Activated CD4-positive, alpha-beta T cell treated with anti-CD3 and anti-CD28 coated beads, Interleukin-2, amount 10 ng/mL, durations not matched to agents 24 days and 14 days (primary cell): ENCODE measurements at regions not wholly inside any gene's neighbourhood (a gene's known extent, or its start where the extent isn't known, plus 50 kb on each side); places are given as distances from the start of the nearest gene placed in this dataset.

Experiments
- DNase-seq: peaks from one replicate; pipeline ENCODE4 v3.0.0; 2022
- H3K27ac Mint-ChIP-seq: one replicate; pipeline ENCODE4 v1.8.0; 2022; ENCODE audit warnings: mild to moderate bottlenecking, mixed read lengths
- H3K27me3 Mint-ChIP-seq: one replicate; pipeline ENCODE4 v1.8.0; 2022; ENCODE audit warnings: mixed read lengths
- H3K36me3 Mint-ChIP-seq: one replicate; pipeline ENCODE4 v1.8.0; 2022; ENCODE audit warnings: low read depth, mild to moderate bottlenecking, mixed read lengths
- H3K4me1 Mint-ChIP-seq: one replicate; pipeline ENCODE4 v1.8.0; 2021; ENCODE audit warnings: mixed read lengths
- H3K4me3 Mint-ChIP-seq: one replicate; pipeline ENCODE4 v1.8.0; 2022; ENCODE audit warnings: mild to moderate bottlenecking, moderate library complexity, mixed read lengths
- H3K9me3 Mint-ChIP-seq: one replicate; pipeline ENCODE4 v1.8.0; 2021; ENCODE audit warnings: mixed read lengths
- intact Hi-C: fragments of 100-400 bp; cut with micrococcal nuclease; formaldehyde crosslinking; loops from one replicate; pipeline ENCODE4 v1.15.1; 2023

DNA sequence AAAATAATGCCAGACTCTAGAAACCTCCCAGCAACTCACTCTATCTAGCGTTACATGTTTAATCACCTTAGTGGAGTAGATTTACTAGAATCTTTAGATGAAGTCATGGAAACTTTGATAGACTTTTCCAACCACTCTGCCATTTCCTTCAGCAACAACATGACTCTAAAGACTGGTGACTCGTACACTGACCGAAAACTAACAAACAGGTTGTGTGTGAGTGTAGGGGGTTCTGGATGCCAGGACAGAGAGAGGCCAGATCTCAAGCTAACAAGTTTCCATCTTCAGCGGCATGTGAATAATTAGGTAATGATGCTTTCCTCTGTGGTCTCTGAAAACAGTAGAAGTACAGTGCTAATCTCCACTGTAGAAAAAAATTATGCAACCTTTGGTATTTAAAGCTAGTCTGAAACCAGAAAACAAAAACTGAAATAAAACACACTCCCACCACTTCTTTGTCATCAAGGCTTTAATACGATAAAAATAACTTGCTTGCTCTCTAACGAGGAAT lies 286.4 kb downstream of the PRDM5 start:
- H3K9me3 Mint-ChIP-seq = no peaks in the 10 kb centered on the region
- H3K27me3 Mint-ChIP-seq = no peaks in the 10 kb centered on the region
- intact Hi-C loops = no loop called here
- no peaks in the 10 kb centered on the region for H3K36me3 Mint-ChIP-seq
- DNase-seq = no peak
- no peak overlapping the region for H3K4me3 Mint-ChIP-seq
- H3K4me1 Mint-ChIP-seq = no peaks in the 10 kb centered on the region
- no peak overlapping the region for H3K27ac Mint-ChIP-seq

DNA sequence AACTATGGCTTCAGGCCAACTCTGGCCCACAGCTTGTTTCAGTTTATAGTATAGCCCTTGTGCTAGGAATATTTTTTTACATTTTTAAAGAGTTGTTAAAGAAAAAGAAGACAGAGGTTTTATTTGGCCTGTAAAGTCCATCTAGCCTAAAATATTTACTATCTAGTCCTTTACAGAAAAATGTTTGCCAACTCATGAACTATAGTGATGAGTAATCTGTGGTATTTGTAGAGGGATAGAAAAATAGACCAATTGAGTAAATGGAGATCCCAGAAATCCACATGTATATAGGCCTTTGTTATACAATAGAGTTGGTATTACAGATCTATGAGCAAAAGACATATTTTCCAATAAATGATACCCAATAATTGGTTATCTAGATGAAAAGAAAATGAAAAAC lies 288.7 kb downstream of the PRDM5 start:
- Mint-ChIP-seq H3K9me3 (no peaks in the 10 kb centered on the region), H3K27me3 (no peaks in the 10 kb centered on the region), H3K4me1 (no peaks in the 10 kb centered on the region), H3K4me3 (no peak overlapping the region), H3K27ac (no peak overlapping the region), H3K36me3 (no peaks in the 10 kb centered on the region)
- DNase-seq = no peak
- intact Hi-C loops = no loop called here

GRCh38 chr4:120630427-120630826 lies 292.1 kb downstream of the PRDM5 start:
- DNase-seq = no peak
- Mint-ChIP-seq H3K4me3 (no peak overlapping the region), H3K4me1 (no peaks in the 10 kb centered on the region), H3K27ac (no peak overlapping the region), H3K27me3 (no peaks in the 10 kb centered on the region), H3K36me3 (no peaks in the 10 kb centered on the region), H3K9me3 (peaks cover 4% of the 10 kb centered on the region)
- intact Hi-C loops = no loop called here

GRCh38 chr4:120629546-120630108 lies 292.9 kb downstream of the PRDM5 start:
- Mint-ChIP-seq H3K9me3 (peaks cover 4% of the 10 kb centered on the region), H3K4me1 (no peaks in the 10 kb centered on the region), H3K4me3 (no peak overlapping the region), H3K36me3 (no peaks in the 10 kb centered on the region), H3K27me3 (no peaks in the 10 kb centered on the region), H3K27ac (no peak overlapping the region)
- intact Hi-C loops = no loop called here
- DNase-seq = no peak

DNA sequence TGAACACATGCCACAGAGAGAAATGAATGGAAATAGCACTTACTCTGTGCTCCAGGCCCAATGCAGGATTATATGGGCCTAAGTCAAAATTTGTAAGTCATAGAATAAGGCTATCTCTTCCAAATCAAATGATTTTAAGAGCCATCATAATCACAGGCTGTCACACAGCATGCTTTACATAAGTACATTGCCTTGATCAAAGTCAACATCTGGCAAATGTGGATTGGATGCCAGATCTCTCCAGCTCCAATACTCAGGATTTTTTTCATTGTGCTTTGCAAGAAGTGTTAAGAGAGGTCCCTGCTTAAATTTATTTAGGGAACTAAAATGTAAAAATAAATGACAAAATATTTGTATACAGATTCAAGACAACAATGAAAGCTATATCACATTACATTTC lies 299.9 kb downstream of the PRDM5 start:
- no peak for DNase-seq
- H3K4me3 Mint-ChIP-seq = no peak overlapping the region
- peaks cover 4% of the 10 kb centered on the region for H3K9me3 Mint-ChIP-seq
- intact Hi-C loops = no loop called here
- H3K27me3 Mint-ChIP-seq = no peaks in the 10 kb centered on the region
- H3K36me3 Mint-ChIP-seq = no peaks in the 10 kb centered on the region
- no peak overlapping the region for H3K27ac Mint-ChIP-seq
- H3K4me1 Mint-ChIP-seq = no peaks in the 10 kb centered on the region

DNA sequence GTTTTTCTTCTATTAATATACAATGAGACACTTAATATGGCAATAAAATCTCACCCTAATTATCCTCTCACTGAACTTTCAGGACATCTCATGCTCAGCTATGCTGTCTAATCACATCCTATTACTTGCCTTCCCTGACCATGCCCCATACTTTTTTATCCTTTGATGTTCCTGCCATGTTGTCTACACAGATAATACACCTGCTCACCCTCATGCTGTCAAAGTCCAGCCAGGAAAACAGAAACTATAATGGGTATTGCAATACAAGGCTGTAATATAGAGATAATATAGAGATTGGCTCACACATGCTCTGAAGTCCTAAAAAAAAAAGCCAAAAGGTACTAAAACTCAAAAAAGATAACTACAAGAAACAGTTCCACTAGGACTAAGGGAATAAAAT lies 305.4 kb downstream of the PRDM5 start:
- no peaks in the 10 kb centered on the region for H3K36me3 Mint-ChIP-seq
- no peak for DNase-seq
- no peak overlapping the region for H3K4me3 Mint-ChIP-seq
- H3K4me1 Mint-ChIP-seq = no peaks in the 10 kb centered on the region
- no peaks in the 10 kb centered on the region for H3K27me3 Mint-ChIP-seq
- H3K9me3 Mint-ChIP-seq = no peaks in the 10 kb centered on the region
- no peak overlapping the region for H3K27ac Mint-ChIP-seq
- intact Hi-C loops = no loop called here

- H3K9me3 Mint-ChIP-seq = no peaks in the 10 kb centered on the region
- no peaks in the 10 kb centered on the region for H3K36me3 Mint-ChIP-seq
- no peak for DNase-seq
- no peaks in the 10 kb centered on the region for H3K4me1 Mint-ChIP-seq
- no peak overlapping the region for H3K4me3 Mint-ChIP-seq
- intact Hi-C loops = no loop called here
- H3K27me3 Mint-ChIP-seq = no peaks in the 10 kb centered on the region
- H3K27ac Mint-ChIP-seq = no peak overlapping the region
Observed at GRCh38 chr4:120616041-120616440, 306.5 kb downstream of the PRDM5 start.

DNA sequence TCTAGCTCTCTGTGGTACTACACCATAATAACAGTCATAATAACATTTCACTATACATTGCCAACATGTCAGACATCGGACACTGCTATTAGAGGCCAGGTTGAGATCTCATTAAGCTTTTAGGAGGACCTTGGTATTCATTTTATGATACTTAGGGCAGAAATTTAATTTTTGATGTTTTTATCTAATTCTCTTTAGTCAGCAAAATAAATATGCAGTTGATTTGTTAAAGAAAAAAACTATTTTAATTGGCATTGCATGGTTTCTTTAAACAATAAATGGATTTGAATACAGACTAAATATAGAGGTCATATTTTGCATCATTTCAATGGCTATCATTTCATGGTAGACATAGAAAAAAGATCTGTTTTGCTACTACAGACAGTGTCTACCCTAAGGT lies 308.7 kb downstream of the PRDM5 start:
- Mint-ChIP-seq H3K4me3 (no peak overlapping the region), H3K27me3 (no peaks in the 10 kb centered on the region), H3K9me3 (no peaks in the 10 kb centered on the region), H3K4me1 (no peaks in the 10 kb centered on the region), H3K27ac (no peak overlapping the region), H3K36me3 (no peaks in the 10 kb centered on the region)
- no peak for DNase-seq
- intact Hi-C loops = no loop called here

DNA sequence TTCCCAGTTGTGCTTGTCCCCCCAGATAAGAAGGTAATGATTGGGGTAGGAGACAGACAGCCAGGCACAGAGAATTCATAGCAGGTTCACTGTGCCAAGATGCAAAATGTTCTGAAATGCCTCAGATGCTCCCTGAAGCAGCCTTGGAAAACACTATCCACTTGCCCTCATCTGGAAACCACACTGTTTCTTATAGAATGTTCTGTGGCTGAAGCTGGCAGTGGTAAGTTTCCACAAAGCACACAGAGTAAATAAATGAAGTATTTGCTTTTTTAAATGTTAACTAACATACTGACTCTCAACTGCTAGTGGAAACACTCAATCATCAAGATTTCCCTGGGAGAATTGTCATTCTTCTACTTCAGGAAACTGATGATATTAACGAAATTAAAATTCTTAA lies 311.4 kb downstream of the PRDM5 start:
- intact Hi-C loops = no loop called here
- no peaks in the 10 kb centered on the region for H3K36me3 Mint-ChIP-seq
- H3K9me3 Mint-ChIP-seq = no peaks in the 10 kb centered on the region
- H3K27ac Mint-ChIP-seq = no peak overlapping the region
- no peaks in the 10 kb centered on the region for H3K4me1 Mint-ChIP-seq
- no peak for DNase-seq
- H3K27me3 Mint-ChIP-seq = no peaks in the 10 kb centered on the region
- H3K4me3 Mint-ChIP-seq = no peak overlapping the region

DNA sequence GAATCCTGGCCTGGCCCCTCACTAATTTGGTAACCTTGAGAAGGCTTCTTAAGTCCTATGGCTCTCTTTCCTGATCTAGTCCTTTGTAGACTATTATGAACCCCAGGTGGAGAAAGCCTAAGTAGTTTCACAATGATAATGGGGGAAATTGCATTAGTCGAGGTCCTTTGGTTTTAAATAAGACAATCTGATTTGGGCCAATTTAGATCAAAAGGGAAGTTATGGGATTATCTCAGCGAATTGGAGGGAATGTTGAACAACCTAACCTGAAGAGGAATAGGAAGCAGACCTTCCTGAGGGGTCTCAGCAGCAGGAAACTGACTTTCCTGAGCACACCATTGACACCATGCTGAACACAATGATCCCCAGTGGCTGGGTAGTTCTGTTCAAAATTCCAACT lies 331.5 kb downstream of the PRDM5 start:
- Mint-ChIP-seq H3K9me3 (no peaks in the 10 kb centered on the region), H3K36me3 (no peaks in the 10 kb centered on the region), H3K4me3 (no peak overlapping the region), H3K27ac (no peak overlapping the region), H3K27me3 (no peaks in the 10 kb centered on the region), H3K4me1 (no peaks in the 10 kb centered on the region)
- intact Hi-C loops = no loop called here
- DNase-seq = no peak

DNA sequence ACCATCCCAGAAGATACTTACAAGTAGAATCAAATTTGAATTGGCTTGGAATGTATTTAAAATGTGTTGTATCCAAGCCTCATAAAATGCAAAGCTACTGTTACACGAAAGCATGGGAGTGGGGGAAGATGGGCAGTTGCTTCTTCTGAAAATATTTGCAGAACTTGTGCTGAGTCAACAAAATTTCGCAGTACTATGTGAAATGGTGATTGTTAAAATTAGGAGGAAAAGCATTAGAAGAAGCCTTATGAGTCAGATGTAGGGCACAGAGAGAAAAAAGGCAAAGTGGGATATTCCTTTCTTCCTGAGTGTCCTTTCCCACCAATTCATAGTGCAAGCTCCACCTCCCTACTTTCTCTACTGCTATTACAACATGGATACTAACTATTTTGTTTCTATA lies 332.7 kb downstream of the PRDM5 start:
- Mint-ChIP-seq H3K4me3 (no peak overlapping the region), H3K9me3 (no peaks in the 10 kb centered on the region), H3K27me3 (no peaks in the 10 kb centered on the region), H3K27ac (no peak overlapping the region), H3K36me3 (no peaks in the 10 kb centered on the region), H3K4me1 (no peaks in the 10 kb centered on the region)
- DNase-seq = no peak
- intact Hi-C loops = no loop called here

DNA sequence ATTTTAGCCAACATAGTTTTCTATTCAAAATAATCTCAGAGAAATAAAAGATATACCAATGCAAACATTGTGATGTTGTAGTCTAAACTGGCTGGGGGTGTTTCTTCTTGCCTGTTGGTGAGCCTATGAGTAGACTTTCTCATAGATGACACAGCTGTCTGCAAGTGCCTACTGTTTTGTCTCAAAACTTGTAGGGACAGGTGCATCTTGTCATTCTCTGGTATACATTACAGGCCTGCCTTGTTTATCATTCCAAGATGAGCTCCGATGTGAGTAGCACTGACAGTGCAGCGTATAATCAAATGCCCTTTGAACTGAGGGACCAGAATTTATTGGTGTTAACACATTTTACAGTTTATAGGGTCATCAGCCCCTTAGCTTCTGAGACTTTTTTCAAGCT lies 353.8 kb downstream of the PRDM5 start:
- Mint-ChIP-seq H3K27ac (no peak overlapping the region), H3K27me3 (no peaks in the 10 kb centered on the region), H3K36me3 (no peaks in the 10 kb centered on the region), H3K4me1 (no peaks in the 10 kb centered on the region), H3K9me3 (no peaks in the 10 kb centered on the region), H3K4me3 (no peak overlapping the region)
- DNase-seq = no peak
- intact Hi-C loops = no loop called here

- H3K4me3 Mint-ChIP-seq = no peak overlapping the region
- H3K36me3 Mint-ChIP-seq = no peaks in the 10 kb centered on the region
- no peaks in the 10 kb centered on the region for H3K27me3 Mint-ChIP-seq
- DNase-seq = no peak
- intact Hi-C loops = no loop called here
- H3K4me1 Mint-ChIP-seq = no peaks in the 10 kb centered on the region
- H3K9me3 Mint-ChIP-seq = no peaks in the 10 kb centered on the region
- H3K27ac Mint-ChIP-seq = no peak overlapping the region
Observed at GRCh38 chr4:120561648-120562047, 360.9 kb downstream of the PRDM5 start.

GRCh38 chr4:120557372-120557771 lies 365.2 kb downstream of the PRDM5 start:
- H3K4me3 Mint-ChIP-seq = no peak overlapping the region
- no peaks in the 10 kb centered on the region for H3K36me3 Mint-ChIP-seq
- H3K27ac Mint-ChIP-seq = no peak overlapping the region
- H3K4me1 Mint-ChIP-seq = no peaks in the 10 kb centered on the region
- H3K27me3 Mint-ChIP-seq = no peaks in the 10 kb centered on the region
- H3K9me3 Mint-ChIP-seq = no peaks in the 10 kb centered on the region
- intact Hi-C loops = no loop called here
- no peak for DNase-seq

DNA sequence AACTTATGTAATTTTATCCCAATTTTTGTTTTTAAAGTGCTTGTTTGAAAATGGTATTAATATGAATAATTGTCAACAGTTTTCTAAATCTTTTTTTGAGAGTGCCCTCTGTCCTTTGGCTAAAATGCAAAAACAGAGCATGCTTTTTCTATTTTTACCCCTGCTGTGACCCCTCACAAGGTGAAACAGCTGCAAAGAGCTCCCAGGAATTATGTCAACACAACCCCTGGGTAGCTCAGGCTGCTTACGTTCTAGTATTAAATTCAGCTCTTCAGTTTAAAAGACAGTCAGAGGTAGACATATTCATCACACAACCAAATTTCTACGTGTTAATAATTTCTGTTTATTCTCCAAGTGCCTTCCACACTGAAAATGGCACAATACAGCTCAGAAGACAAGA lies 367.5 kb downstream of the PRDM5 start:
- Mint-ChIP-seq H3K4me3 (no peak overlapping the region), H3K27me3 (no peaks in the 10 kb centered on the region), H3K4me1 (no peaks in the 10 kb centered on the region), H3K9me3 (no peaks in the 10 kb centered on the region), H3K36me3 (no peaks in the 10 kb centered on the region), H3K27ac (no peak overlapping the region)
- DNase-seq = no peak
- intact Hi-C loops = no loop called here
